ENCODE measurements at regions not wholly inside any gene's neighbourhood (a gene's known extent, or its start where the extent isn't known, plus 50 kb on each side); places are given as distances from the start of the nearest gene placed in this dataset.
"Not testable (repeated sequence)": the region's sequence is repeated elsewhere in the genome, so short reads cannot be mapped to it uniquely, and the experiment has no call there.

GRCh38 chr9:85339338-85339737, 402.4 kb downstream of the AGTPBP1 start:
- DNase-seq: no peak

GRCh38 chr9:85334228-85334627, 407.5 kb downstream of the AGTPBP1 start:
- no peak for DNase-seq

DNA sequence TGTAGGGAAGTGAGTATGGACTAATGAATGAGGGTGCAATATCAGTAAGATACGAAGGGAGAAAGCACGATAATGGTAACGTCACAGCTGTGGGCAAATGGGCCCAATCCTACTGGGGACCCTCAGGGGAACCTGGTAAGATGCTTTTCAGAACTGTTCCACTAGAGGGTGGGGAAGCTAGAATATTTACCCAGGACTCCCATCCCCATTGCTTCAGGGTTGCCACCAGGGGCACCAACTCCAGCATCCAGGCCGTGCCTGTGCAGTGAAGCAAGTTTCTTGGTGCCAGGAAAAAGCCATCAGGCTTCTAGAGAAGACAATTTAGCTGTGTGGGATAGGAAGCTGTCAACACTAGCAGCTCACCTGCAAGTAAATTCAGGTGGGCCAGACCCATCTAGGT, 409.3 kb downstream of the AGTPBP1 start:
- DNase-seq: peak in 2 of 56 donors; percentile 3 to 10

DNA sequence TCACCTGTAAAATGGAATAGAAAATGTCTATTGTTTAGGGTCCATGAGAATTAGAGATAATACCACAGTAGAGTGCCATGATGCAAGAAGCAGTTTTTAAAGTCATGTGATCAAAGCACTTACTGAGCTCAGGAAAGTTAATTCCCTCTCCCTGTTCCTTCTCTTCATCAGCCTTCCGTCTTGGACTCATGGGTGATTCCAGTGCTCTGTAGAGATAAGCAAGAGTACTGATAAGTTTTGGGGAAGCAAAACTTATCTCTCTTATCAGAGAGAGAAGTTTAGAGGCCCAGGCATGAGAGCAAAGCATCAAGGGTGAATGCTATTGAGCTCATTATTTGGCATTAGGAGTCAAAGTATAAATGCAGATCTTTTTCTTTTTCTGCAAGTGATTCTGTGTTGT, 410.1 kb downstream of the AGTPBP1 start:
- DNase-seq: no peak

GRCh38 chr9:85322592-85322991, 419.2 kb downstream of the AGTPBP1 start:
- DNase-seq: no peak

DNA sequence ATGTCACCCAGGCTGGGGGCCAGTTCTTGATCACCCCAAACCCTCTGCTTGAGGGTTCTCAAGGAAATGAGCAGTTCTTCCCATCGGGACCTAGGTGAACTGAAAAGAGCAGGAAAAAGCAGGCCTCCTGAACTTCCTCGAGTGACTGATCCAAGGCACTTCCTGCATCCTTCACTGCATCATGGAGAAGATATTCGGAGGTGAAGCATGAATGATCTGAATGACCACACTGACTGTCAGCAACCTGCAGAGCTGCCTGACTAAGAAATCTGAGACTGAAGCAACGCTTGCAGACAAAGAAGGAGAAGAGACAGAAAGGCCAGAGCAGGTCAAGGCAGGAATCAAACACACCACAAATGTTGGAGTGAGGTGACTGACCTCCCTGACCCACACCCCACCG, 420.2 kb downstream of the AGTPBP1 start:
- DNase-seq: no peak

- no peak for DNase-seq
These were observed 421.7 kb downstream of the AGTPBP1 start for GRCh38 chr9:85319936-85320656.

GRCh38 chr9:85315535-85315934, 426.2 kb downstream of the AGTPBP1 start:
- DNase-seq: not testable (repeated sequence)

DNA sequence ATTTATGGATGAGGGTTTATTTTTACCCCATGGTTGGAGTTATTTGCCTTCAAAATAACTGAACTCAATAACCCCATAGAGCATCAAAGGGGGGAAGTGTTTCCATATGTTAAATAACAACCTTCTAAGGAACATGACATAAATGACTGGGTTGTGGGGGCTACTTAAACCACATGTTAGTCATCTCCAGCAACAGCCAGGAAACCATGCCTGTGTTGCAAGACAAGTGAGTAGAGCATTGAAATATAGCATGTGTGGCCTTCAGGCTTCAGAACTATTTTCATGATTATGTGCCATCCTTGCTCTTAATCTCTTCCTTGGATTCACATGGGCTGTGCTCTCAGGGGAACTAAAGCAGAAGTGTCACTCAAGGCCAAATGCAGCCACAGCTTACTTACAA, 431.2 kb downstream of the AGTPBP1 start:
- DNase-seq: no peak

DNA sequence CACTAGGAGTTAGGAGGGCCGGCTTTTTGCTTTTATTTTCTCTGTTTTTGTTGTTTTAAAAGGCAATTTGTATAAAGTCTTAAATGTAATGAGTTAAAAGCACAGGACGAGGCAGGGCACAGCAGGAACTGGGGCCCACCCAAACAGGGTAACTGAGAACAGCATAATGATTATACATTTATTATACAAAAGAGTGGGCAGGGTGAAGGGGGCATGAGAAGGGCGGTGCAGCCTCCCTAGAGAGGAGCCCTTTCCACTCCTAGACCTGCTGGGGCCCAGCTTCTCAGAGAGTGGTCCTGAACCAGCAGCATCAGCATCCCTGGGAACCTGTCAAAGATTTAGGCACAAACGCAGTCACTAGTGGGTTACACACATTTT, 438.0 kb downstream of the AGTPBP1 start:
- no peak for DNase-seq

DNA sequence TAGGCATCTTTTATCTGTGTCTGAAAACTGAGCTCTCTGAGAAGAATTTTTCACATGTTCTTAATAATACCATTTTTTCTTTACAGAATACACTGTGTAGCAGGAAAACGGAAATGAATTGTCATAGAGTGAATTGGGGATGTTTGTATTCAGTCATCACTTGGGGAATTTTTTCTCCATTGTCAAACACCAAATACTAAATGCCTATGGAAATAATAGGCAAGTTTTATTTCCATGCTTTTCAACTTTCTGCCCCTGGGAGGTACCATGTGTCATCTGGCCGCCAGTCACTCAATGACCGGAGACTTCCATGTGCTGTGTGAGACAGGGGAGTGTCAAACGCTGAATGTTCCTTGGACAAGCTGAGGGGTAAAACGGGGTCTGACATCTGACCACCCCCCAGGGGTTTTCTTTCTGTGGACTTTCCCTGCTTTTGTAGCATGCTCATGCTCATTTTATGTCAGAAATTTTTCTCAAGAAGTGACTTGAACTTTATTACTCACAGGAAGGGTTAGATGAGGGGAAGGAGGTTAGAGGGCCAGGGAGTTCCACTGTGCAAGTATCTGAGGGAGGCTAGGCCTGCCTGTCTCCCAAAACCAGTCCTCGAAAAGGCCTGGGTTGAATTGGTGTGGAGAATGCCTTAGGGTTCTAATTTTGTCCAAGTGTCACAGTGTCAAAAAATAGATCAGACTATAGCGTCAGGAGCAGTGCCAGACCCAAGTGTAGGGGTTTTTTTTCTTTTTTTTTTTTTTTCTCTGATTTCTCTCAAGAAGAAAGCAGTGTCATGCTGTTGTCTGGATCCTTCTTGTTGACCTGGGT, 438.6 kb downstream of the AGTPBP1 start:
- DNase-seq: no peak

DNA sequence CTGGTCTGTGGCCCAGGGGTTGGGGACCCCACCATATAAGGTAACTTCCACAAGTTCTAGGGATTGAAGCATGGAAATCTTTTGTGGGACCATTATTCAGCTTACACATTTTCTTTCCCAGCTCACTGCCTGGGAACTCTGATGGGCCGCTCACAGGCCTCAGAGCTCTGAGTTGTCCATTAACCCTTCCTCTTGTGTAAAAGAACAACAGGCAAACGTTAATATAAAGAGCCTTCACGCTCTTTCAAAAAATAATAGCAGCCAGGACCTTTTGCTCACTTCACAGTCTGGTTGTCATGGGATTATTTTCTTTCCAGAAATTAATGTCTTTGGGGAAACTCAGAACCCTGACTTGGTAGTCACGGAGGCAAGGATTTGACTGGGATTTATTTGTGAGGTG, 443.3 kb downstream of the AGTPBP1 start:
- no peak for DNase-seq

GRCh38 chr9:85295244-85295643, 446.5 kb downstream of the AGTPBP1 start:
- not testable (repeated sequence) for DNase-seq

DNA sequence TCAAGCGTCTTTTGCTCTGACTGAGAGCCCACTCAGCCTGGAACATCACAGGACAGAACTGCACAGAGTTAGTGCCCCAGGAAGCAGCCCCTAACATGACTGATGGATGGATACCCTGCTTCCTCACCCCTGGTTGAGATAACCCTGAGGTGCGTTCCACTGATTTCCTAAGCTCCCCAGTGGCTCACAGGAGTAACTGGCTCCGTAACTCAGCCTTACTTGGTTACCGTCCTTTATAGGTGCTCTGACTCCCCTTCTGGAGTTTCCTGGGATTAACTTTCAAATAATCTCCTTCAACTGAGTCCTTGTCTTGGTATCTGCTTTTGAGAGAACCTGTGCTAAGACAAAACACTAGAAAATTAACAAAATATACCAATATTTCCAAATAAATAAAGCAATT, 449.5 kb downstream of the AGTPBP1 start:
- DNase-seq: no peak

DNA sequence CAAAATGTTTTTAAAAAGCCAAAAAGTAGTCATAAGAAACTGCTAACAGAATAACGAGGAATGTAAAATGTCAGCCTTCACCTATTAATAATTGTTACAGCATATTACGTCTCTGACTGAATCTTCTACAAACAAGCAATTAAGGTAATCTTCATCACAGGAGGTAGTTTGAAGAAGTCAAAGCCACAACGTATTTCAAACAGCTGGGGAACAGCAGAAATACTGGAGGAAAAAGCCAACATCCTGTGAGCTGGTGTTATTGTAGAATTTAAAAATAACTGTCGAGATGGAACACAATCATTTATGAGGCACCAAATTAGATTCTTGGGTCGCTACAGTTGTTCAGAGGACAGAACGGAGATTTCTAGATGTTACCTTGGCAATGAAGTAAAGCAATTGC, 450.5 kb downstream of the AGTPBP1 start:
- no peak for DNase-seq

DNA sequence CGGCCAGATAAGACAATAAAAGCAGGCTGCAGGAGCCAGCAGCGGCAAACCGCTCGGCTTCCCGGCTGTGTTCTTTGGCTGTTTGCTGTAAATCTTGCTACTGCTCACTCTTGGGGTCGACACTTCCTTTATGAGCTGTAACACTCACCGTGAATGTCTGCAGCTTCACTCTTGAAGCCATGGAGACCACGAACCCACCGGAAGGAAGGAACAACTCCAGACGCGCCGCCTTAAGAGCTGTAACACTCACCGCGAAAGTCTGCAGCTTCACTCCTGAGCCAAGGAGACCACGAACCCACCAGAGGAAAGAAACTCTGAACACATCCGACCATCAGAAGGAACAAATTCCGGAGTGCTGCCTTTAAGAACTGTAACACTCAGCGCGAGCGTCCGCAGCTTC, 451.7 kb downstream of the AGTPBP1 start:
- no peak for DNase-seq

DNA sequence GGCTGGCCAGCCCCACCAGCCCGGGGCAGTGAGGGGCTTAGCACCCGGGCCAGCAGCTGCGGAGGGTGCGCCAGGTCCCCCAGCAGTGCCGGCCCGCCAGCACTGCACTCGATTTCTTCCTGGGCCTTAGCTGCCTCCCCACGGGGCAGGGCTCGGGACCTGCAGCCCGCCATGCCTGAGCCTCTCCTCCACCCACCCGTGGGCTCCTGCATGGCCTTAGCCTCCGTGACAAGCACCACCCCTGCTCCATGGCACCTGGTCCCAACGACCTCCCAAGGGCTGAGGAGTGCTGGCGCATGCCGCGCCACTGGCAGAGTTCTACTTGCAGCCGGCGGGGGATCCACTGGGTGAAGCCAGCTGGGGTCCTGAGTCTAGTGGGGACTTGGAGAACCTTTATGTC, 452.6 kb downstream of the AGTPBP1 start:
- peak in 1 of 56 donors; percentile 0 for DNase-seq

- DNase-seq: no peak
These were observed 458.3 kb downstream of the AGTPBP1 start for GRCh38 chr9:85283421-85283820.

DNA sequence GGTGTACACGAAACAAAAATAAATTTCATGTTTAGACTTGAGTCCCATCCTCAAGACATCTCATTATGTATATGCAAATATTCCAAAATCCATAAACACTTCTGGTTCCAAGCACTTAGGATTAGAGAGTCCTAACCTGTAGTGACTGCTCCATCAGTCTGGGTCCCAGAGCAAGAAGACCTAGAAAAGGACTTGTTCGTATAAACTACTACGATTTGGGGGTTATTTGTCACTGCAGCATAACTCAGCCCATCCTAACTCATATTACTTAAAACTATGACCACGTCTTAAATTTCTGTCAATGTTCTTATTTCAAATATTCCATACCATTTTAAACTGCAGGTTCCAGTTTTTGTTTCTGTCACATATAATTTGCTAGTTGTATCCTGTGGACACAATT, 463.0 kb downstream of the AGTPBP1 start:
- DNase-seq: no peak

DNA sequence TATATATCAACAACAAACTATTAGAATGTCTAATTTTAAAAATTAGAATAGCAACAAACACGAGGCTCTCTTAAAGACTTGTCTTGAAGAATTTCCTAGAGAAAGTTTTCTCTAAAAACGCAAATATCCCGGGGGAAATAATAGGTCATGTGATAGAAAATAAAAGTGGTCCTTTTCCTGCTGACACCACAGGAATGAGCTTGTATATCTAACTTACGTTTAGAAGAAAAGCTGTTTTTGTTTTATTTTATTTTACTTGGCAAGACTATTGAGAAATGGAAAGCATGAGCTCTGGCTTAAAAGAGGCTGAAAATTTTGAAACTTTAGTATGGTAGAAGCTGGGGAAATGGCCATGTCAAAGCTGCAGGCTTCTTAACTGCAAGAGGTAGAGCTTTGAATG, 465.0 kb downstream of the AGTPBP1 start:
- no peak for DNase-seq

- DNase-seq: no peak
These were observed 471.9 kb downstream of the AGTPBP1 start for GRCh38 chr9:85269811-85270210.

DNA sequence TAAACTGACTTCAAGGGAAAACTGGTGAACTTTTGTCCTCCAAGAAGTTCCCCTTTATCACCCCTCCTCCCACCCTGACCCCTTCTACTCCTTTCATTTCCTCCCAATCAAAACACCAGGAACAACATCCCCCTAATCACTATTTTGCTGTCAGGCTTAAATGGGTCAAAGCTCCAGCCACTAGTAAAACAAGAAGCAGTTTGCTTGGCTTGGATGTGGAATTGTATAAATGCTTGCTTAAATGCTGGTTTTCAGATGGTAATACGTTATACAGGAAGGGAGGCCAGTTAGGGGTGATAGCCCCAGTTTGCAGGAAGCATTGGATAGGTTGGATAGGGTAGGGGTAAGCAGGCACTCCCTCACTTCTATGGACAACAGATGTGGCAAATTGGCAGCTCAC, 473.6 kb downstream of the AGTPBP1 start:
- DNase-seq: no peak

- no peak for DNase-seq
These were observed 477.1 kb downstream of the AGTPBP1 start for GRCh38 chr9:85264695-85265094.
